ENCODE measurements at regions not wholly inside any gene's neighbourhood (a gene's known extent, or its start where the extent isn't known, plus 50 kb on each side); places are given as distances from the start of the nearest gene placed in this dataset.
A peak's percentile ranks its signal among the peaks of the same experiment; 100 is the strongest.

DNA sequence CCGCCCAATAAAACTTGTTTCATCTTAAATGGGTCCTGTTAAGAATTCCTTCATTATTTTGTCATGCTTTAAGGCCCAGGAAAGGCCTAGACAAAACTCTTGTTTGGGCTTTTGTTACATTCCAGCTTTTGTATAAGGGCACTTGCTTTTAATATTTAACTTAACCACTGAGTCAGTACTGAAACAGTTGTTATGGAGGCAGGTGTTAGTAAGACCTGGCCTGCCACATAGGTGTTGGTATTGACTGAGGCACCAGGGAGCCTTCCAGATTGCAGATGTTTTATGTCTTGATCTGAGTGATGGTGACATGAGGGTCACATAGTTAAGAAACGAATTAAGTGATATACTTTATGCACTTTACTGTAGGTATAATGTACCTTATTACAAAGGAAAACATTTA lies 274.9 kb upstream of the TGFBR2 start:
- no peak for DNase-seq (ENCODE audit: low spot score)

GRCh38 chr3:30332196-30333021 lies 274.0 kb upstream of the TGFBR2 start:
- DNase-seq (ENCODE audit: low spot score) = no peak

- no peak for DNase-seq (ENCODE audit: low spot score)
Measured at GRCh38 chr3:30333143-30333542, 273.3 kb upstream of the TGFBR2 start.

GRCh38 chr3:30333903-30334302 lies 272.5 kb upstream of the TGFBR2 start:
- no peak for DNase-seq (ENCODE audit: low spot score)

DNA sequence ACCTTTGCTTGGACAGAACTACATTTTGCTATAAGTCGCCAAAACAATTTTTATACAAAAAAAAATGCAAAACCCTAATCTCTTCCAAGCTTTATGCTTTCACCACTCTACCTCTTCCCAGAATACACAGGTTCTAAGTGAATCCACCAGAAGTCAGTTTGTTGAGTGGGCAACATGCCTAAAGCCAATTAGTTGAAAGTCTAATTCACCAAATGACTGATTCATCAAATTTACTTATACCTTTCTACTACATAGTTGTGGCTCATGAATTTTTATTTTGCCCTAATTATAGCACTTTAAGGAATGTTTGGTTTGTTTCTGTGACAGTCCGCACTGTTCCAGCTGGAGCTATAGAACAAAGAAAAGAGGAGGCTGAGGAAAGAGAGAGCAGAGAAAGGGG lies 265.9 kb upstream of the TGFBR2 start:
- no peak for DNase-seq (ENCODE audit: low spot score)

- no peak for DNase-seq (ENCODE audit: low spot score)
Measured at GRCh38 chr3:30341079-30341478, 265.3 kb upstream of the TGFBR2 start.

DNA sequence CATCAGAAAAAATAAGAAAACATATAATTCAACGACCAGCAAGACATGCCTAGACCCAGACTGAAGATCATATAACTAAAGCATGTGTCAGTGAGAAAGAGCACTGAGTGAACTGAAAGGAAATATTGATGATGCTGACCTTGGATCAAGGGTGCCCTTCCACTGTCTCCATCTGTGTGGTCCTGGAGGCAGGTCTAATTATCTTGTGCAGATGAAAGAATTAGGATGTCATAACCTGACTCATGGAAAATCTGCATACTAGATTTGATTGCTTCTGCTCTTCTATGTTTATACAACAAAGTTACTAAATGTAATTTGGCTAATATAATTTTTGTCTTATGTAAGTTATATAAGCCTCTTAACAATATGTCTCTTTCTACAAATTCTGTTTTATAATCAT lies 264.6 kb upstream of the TGFBR2 start:
- no peak for DNase-seq (ENCODE audit: low spot score)

DNA sequence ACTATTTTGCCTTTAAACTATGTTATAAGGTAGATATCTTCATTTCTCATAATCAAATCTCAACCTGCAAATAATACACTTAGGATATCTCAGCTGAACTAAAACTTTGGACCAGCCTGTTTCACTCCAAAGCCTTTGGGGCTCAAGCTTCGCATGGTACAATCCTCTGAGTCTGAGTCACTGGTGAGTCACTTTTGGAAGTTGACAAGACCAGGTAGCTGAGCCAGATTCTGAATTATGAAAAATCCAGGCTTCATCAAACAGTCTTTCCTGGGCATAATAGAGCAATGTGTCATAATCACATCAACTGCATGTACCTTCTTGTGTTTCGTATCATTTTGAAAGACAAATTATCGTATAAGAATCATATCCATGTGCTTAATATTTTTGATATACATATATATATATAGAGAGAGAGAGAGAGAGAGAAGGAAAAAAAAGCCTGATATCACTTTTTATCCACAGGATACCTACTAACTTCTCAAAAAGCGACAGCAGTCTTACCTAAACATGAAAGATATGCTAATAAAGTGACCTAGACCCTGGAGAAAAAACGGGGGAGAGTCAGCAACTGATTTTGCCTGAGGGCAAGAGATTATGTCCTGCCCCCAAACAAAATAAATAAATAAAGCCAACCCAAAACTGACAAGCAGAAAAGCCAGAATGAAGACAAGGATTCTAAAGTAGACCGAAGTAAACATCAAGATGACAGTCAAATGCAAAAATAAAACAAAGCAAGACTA lies 263.9 kb upstream of the TGFBR2 start:
- DNase-seq (ENCODE audit: low spot score) = peak; percentile 99

GRCh38 chr3:30343067-30343831 lies 263.2 kb upstream of the TGFBR2 start:
- DNase-seq (ENCODE audit: low spot score) = peak; percentile 73

DNA sequence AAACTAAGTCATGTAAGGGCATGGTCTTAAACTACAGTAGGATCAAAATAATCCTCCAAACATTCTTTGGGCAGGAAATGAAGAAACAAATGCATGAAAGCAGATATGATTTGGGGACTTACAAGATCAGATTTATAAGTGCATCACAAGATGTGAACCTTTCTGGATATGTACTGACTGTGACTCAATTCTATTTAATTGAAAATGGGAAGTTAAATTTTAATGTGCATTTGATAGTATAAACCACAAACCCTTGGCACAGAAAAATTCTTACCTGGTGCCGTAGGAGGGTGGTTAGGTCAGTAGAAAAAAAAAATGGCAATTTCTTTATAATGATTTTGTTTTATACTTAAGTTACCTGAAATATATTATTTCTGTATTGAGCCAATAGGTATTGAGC lies 262.5 kb upstream of the TGFBR2 start:
- no peak for DNase-seq (ENCODE audit: low spot score)

- no peak for DNase-seq (ENCODE audit: low spot score)
Measured at GRCh38 chr3:30344288-30344687, 262.1 kb upstream of the TGFBR2 start.

- DNase-seq (ENCODE audit: low spot score) = no peak
Measured at GRCh38 chr3:30346933-30347320, 259.5 kb upstream of the TGFBR2 start.

GRCh38 chr3:30347679-30348216 lies 258.7 kb upstream of the TGFBR2 start:
- peak; percentile 96 for DNase-seq (ENCODE audit: low spot score)

- DNase-seq (ENCODE audit: low spot score) = peak; percentile 44
Measured at GRCh38 chr3:30349507-30349906, 256.9 kb upstream of the TGFBR2 start.

DNA sequence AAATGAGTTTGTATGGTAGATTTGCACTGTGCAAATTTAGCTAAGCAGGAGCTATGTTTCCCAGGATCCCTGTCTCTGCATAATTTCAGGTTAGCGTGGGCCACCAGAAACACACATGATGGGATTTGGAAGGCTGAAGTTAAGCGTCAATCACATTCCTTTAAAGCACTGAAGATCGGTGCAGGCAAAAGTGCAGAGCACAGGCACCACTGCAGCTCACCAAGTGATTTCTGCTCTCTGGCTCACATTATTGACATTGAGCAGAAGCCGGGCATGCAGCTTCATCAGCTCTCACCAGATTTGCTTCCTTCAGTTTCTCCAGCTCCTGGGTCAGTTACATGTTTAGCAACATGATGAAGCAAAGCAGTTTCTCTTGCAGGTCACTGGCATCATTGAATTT lies 256.4 kb upstream of the TGFBR2 start:
- DNase-seq (ENCODE audit: low spot score) = no peak

DNA sequence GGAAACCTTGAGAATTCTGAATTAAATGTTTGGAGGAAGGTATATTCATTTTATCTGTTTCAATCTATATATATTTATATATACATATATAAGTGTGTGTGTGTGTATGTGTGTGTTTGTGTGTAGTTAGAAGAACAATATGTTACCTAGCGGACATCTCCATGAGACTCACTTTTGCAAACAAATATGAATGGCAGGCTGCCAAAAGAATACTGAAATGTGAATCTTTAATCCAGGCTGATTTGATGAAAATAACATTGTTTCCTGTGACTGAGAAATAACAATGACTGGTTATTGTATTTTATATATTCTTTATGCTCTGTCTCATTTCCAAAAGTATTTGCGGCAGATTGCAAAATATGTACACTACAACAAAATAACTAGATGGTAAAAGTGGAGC lies 255.5 kb upstream of the TGFBR2 start:
- DNase-seq (ENCODE audit: low spot score) = no peak

DNA sequence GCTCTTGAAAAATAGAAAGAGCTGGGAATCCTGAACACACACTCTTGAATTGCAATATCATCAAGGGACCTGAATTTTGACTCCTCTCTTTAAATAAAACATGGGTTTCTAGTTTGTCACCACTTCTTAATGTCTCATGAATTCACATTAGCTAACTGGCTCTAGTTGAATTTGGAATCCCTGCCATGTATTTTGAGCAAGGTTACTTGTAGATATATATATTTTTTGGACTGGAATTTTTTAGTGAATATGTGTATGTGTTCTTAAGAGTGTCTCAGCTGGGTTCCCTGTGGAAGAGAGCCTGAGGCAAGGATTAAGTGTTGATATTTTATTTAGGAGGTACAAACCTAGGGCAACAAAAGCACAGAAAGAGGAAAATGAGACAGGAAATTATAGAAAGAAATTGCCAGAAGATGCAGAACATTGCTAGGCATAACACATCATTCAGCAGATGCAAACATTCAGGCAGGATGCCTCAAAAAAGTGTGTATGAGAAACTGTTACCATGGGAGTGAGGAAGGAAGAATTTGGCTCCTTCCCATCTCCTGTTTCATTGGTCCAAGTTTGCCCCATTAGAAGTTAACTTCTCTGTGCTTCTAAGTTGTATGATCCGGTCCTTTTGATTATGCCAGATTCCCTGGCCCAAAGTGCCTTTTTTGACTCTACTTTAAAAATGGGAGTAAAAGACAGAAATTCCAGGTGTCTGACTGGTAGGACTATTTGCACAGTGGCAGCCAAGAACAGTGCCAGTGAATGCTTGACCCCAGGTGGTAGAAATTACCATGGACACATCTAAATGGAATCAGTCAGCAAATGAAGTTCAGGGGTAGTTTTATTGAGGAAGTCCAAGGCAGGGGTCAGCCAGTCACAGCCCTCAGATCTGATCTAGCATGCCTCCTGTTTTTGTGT lies 253.7 kb upstream of the TGFBR2 start:
- no peak for DNase-seq (ENCODE audit: low spot score)

DNA sequence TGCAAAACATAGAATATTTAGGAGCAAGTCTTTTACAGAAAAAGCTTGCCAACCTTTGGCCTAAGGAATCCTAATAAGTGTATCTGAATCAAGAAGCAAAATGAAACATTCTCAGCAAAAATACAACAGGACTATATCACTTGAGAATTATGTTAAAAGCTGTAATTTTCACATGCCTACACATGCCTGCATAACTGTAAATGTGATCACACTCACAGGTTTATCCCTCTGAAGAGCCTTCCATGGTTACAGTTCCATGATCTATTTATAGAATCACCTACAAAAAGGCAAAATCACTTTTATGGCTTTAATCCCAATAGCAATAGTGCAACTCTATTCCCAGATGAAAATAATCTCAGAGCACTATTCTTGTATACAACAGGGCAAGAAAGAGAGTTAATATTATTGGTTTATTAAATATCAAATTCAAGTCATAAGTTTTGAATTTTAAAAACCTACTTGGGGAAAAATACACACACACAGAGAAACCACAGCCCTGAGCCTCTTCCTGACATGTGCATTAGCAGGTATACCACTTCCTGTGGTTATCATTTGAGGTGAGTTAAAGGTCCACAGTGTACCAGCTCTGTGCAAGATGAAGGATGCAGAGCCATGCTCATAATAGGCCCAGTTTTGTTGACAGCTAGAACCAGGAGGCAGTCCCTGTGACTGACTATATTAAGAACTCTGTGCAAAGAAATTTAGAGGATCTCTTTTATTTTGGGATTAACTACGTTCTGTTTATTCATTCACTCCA lies 252.5 kb upstream of the TGFBR2 start:
- DNase-seq (ENCODE audit: low spot score) = no peak

DNA sequence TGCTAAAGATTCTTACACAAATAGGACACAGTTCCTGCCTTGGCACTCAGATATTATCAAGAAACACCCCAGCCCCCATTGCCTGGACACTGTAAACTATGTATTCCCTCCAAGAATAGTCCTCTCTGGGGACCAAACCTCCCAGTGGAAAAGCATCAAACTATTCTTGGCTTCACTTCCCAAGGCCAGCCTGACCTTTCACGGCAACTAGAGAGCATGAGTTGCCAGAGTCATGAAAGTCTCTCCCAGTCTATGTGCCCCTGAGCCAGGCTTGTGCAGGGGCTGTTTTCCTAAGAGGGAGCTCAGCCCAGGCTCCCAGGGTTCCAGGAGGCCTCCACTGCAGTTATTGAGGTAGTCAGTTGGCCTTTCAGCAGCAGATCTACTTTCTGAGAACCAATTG lies 251.9 kb upstream of the TGFBR2 start:
- no peak for DNase-seq (ENCODE audit: low spot score)

DNA sequence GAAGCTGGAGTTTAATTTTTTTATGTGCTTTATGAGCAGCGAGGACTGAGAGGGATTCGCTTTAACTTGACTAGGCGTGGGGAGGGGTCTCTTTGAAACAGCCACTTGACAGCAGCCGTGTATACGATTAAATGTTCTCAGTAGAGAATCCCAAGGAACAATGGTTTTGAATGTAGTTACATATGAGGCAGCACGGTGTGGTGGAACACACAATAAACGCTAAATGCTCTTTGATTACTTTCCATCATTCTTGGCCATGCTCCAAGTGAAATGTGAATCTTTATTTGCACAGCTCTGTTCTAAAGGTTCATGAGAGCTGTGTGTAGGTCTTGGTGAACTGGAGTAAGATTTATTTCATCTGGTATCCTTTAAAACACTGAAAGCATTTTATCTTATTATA lies 251.4 kb upstream of the TGFBR2 start:
- DNase-seq (ENCODE audit: low spot score) = no peak

- no peak for DNase-seq (ENCODE audit: low spot score)
Measured at GRCh38 chr3:30355622-30356021, 250.8 kb upstream of the TGFBR2 start.
